BJ (cell line): ENCODE measurements at regions not wholly inside any gene's neighbourhood (a gene's known extent, or its start where the extent isn't known, plus 50 kb on each side); places are given as distances from the start of the nearest gene placed in this dataset.

Experiments used
- CTCF ChIA-PET: fragments of 350-600 bp; formaldehyde crosslinking; extraction: SDS; loops from one replicate; lab custom pipeline; 2021; ENCODE audit warnings: antibody characterized with exemption, inconsistent platforms; lab: Yijun Ruan, JAX
- POLR2A ChIA-PET: fragments of 300-600 bp; sonication (Branson Sonifier 250); formaldehyde crosslinking; extraction: SDS; loops from one replicate; lab custom pipeline; 2021; ENCODE audit warnings: antibody characterized with exemption; lab: Charles Lee
- DNase-seq: peaks from one replicate; pipeline ENCODE4 v3.0.0-alpha.2; 2011; ENCODE audit warnings: low read depth
- H3K27me3 ChIP-seq: 2 replicates; pipeline ENCODE4 v1.6.0; 2011; ENCODE audit warnings: low read length; ENCODE audit not compliant: control insufficient read depth, insufficient read depth
- H3K36me3 ChIP-seq: 2 replicates; pipeline ENCODE4 v1.5.1; 2011; ENCODE audit warnings: low read length; ENCODE audit not compliant: control insufficient read depth, insufficient read depth
- H3K4me3 ChIP-seq: 2 replicates; pipeline ENCODE4 v1.5.1; 2011; ENCODE audit warnings: low read depth, mild to moderate bottlenecking, control low read depth, low read length
- TF ChIP-seq, protein P1 (sequence below): IDR thresholded peaks from 2 replicates; pipeline ENCODE4 v1.5.1; 2011; ENCODE audit warnings: low read depth, mild to moderate bottlenecking, control low read depth, inconsistent platforms, low read length, moderate library complexity; ENCODE audit not compliant: insufficient read depth

GRCh38 chr6:56865081-56865875 is 89.6 kb upstream of the BEND6 start:
- DNase-seq, result no peak
- Histone ChIP-seq H3K36me3 (no peaks in the 10 kb centered on the region), H3K27me3 (no peaks in the 10 kb centered on the region), H3K4me3 (no peak overlapping the region)
- ChIA-PET POLR2A (no interaction called here), CTCF (interaction anchor here (1.2 to 6.5 kb wide), 3 partner anchors 8 to 21 kb away, joined by 3 to 49 read pairs (median 5); no protein-coding TSS in a partner anchor)
- TF ChIP-seq, protein P1, sequence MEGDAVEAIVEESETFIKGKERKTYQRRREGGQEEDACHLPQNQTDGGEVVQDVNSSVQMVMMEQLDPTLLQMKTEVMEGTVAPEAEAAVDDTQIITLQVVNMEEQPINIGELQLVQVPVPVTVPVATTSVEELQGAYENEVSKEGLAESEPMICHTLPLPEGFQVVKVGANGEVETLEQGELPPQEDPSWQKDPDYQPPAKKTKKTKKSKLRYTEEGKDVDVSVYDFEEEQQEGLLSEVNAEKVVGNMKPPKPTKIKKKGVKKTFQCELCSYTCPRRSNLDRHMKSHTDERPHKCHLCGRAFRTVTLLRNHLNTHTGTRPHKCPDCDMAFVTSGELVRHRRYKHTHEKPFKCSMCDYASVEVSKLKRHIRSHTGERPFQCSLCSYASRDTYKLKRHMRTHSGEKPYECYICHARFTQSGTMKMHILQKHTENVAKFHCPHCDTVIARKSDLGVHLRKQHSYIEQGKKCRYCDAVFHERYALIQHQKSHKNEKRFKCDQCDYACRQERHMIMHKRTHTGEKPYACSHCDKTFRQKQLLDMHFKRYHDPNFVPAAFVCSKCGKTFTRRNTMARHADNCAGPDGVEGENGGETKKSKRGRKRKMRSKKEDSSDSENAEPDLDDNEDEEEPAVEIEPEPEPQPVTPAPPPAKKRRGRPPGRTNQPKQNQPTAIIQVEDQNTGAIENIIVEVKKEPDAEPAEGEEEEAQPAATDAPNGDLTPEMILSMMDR, result no peak

DNA sequence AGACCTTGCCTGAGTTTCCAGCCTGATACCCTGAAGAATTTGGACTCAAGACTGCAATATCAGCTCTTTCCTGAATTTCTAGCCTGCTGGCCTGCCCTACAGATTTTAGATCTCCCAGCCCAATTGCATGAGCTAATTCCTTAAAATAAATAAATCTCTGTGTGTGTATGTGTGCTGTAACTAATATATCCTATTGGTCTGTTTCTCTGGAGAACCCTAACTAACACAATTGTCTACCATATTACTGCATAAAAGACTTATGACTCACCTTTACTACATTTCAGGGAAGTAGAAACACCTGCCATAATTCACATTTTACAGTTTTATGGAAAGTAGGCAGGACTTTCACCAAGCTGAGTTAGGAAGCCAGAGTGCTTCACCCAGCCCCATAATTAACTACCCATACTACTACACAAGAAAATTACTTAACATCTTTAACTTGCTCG is 90.7 kb upstream of the BEND6 start:
- no peak overlapping the region for H3K4me3 ChIP-seq
- no peak for DNase-seq
- H3K27me3 ChIP-seq, result no peaks in the 10 kb centered on the region
- H3K36me3 ChIP-seq, result no peaks in the 10 kb centered on the region
- CTCF ChIA-PET, result interaction anchor here (0.8 to 6.5 kb wide), 7 partner anchors 9 to 252 kb away, joined by 3 to 49 read pairs (median 3); partner anchors contain the start of gene BEND6
- POLR2A ChIA-PET, result no interaction called here
- TF ChIP-seq, protein P1, result no peak

GRCh38 chr6:56863366-56863765 is 91.5 kb upstream of the BEND6 start:
- H3K4me3 ChIP-seq, result no peak overlapping the region
- POLR2A ChIA-PET, result interaction anchor here (0.6 to 1.5 kb wide), 2 partner anchors 92 to 180 kb away, joined by 3 read pairs; partner anchors contain the start of gene BEND6

GRCh38 chr6:56862415-56863175 is 92.3 kb upstream of the BEND6 start:
- no peaks in the 10 kb centered on the region for H3K36me3 ChIP-seq
- ChIA-PET POLR2A (interaction anchor here (0.6 to 1.5 kb wide), 3 partner anchors 11 to 181 kb away, joined by 3 read pairs; partner anchors contain the start of gene BEND6), CTCF (interaction anchor here (0.6 to 6.5 kb wide), 8 partner anchors 11 to 225 kb away, joined by 3 to 49 read pairs (median 4); no protein-coding TSS in a partner anchor)
- no peaks in the 10 kb centered on the region for H3K27me3 ChIP-seq
- TF ChIP-seq, protein P1, result no peak
- DNase-seq, result no peak
- no peak overlapping the region for H3K4me3 ChIP-seq

More at GRCh38 chr6:56863366-56863765, 91.5 kb upstream of the BEND6 start:
- CTCF ChIA-PET, result interaction anchor here (0.9 to 6.5 kb wide), 10 partner anchors 10 to 225 kb away, joined by 3 to 49 read pairs (median 4); partner anchors contain the start of gene BEND6
- H3K27me3 ChIP-seq, result no peaks in the 10 kb centered on the region
- no peaks in the 10 kb centered on the region for H3K36me3 ChIP-seq
- no peak for DNase-seq
- TF ChIP-seq, protein P1, result no peak
